ENCODE measurements at regions not wholly inside any gene's neighbourhood (a gene's known extent, or its start where the extent isn't known, plus 50 kb on each side); places are given as distances from the start of the nearest gene placed in this dataset.

GRCh38 chr2:212628586-212628985 lies 90.0 kb upstream of the ERBB4 start:
- no peak for TF ChIP-seq CTCF (conservative IDR thresholded peaks at IDR 0.05; ENCODE audit: low read length)
- no peak for TF ChIP-seq EZH2phosphoT487 (IDR thresholded peaks at IDR 0.05; ENCODE audit: borderline replicate concordance)
